ENCODE measurements at regions not wholly inside any gene's neighbourhood (a gene's known extent, or its start where the extent isn't known, plus 50 kb on each side); places are given as distances from the start of the nearest gene placed in this dataset.

- TF ChIP-seq CTCF (conservative IDR thresholded peaks at IDR 0.05; ENCODE audit: low read length) (no peak), EZH2phosphoT487 (IDR thresholded peaks at IDR 0.05; ENCODE audit: borderline replicate concordance, low read depth, low read length) (no peak)
Observed at GRCh38 chr5:110116539-110116938, 426.8 kb downstream of the MAN2A1 start.
